GM23338 (cell line): ENCODE measurements at regions not wholly inside any gene's neighbourhood (a gene's known extent, or its start where the extent isn't known, plus 50 kb on each side); places are given as distances from the start of the nearest gene placed in this dataset.

ENCODE experiments used
- ATAC-seq: fragments of 200-7000 bp; cut with Tn5 transposase; 3 replicates; pipeline ENCODE4 v1.9.1; 2020
- DNase-seq: peaks from one replicate; pipeline ENCODE4 v3.0.0-alpha.2; 2015; ENCODE audit warnings: low spot score
- H2AFZ ChIP-seq: fragments of 200-600 bp; sonication (generic); 2 replicates; pipeline ENCODE4 v1.8.0; 2016; ENCODE audit warnings: antibody characterized with exemption, mild to moderate bottlenecking, moderate library complexity
- H3F3A ChIP-seq: fragments of 200-600 bp; sonication (generic); replicated peaks from 2 replicates; pipeline ENCODE4 v1.8.0; 2017; ENCODE audit warnings: antibody characterized with exemption, mixed run types, low read depth
- H3K27ac ChIP-seq: fragments of 200-600 bp; sonication (generic); 2 replicates; pipeline ENCODE4 v1.6.1; 2016; ENCODE audit warnings: low read depth
- H3K27me3 ChIP-seq: fragments of 200-600 bp; sonication (generic); 2 replicates; pipeline ENCODE4 v1.8.0; 2016; ENCODE audit warnings: mild to moderate bottlenecking, mixed run types, moderate library complexity; ENCODE audit not compliant: insufficient read depth
- H3K36me3 ChIP-seq: fragments of 200-600 bp; sonication (generic); 2 replicates; pipeline ENCODE4 v1.8.0; 2016; ENCODE audit warnings: mild to moderate bottlenecking; ENCODE audit not compliant: insufficient read depth
- H3K4me1 ChIP-seq: fragments of 200-600 bp; sonication (generic); 2 replicates; pipeline ENCODE4 v1.8.0; 2016; ENCODE audit warnings: mild to moderate bottlenecking, moderate library complexity; ENCODE audit not compliant: insufficient read depth
- H3K4me2 ChIP-seq: fragments of 200-600 bp; sonication (generic); 2 replicates; pipeline ENCODE4 v1.7.1; 2017; ENCODE audit warnings: mixed run types
- H3K4me3 ChIP-seq: fragments of 200-600 bp; sonication (generic); 2 replicates; pipeline ENCODE4 v1.6.1; 2016; ENCODE audit warnings: mixed run types
- H3K79me2 ChIP-seq: fragments of 200-600 bp; sonication (generic); replicated peaks from 2 replicates; pipeline ENCODE4 v1.8.0; 2017; ENCODE audit warnings: mild to moderate bottlenecking; ENCODE audit not compliant: insufficient read depth
- H3K9me2 ChIP-seq: fragments of 200-600 bp; sonication (generic); 2 replicates; pipeline ENCODE4 v1.8.0; 2017; ENCODE audit not compliant: insufficient read depth
- H4K20me1 ChIP-seq: fragments of 200-600 bp; sonication (generic); replicated peaks from 2 replicates; pipeline ENCODE4 v1.8.0; 2017; ENCODE audit warnings: mild to moderate bottlenecking; ENCODE audit not compliant: insufficient read depth
- H3K27ac Mint-ChIP-seq: 2 replicates; pipeline ENCODE4 v1.8.0; 2020; ENCODE audit warnings: inconsistent platforms, mild to moderate bottlenecking, moderate library complexity, mixed read lengths
- H3K27me3 Mint-ChIP-seq: 3 replicates; pipeline ENCODE4 v1.8.0; 2022; ENCODE audit warnings: low read depth, mild to moderate bottlenecking, moderate library complexity, mixed read lengths, inconsistent platforms; ENCODE audit not compliant: insufficient read depth, poor library complexity
- H3K36me3 Mint-ChIP-seq: 3 replicates; pipeline ENCODE4 v1.8.0; 2021; ENCODE audit warnings: low read depth, mild to moderate bottlenecking, inconsistent platforms, moderate library complexity, mixed read lengths
- H3K4me1 Mint-ChIP-seq: 3 replicates; pipeline ENCODE4 v1.8.0; 2020; ENCODE audit warnings: mild to moderate bottlenecking, inconsistent platforms, mixed read lengths
- H3K4me3 Mint-ChIP-seq: 3 replicates; pipeline ENCODE4 v1.8.0; 2021; ENCODE audit warnings: moderate library complexity, mild to moderate bottlenecking, inconsistent platforms, mixed read lengths
- H3K9me3 Mint-ChIP-seq: 3 replicates; pipeline ENCODE4 v1.8.0; 2020; ENCODE audit warnings: moderate library complexity, mild to moderate bottlenecking, inconsistent platforms, mixed read lengths
- CREB1 ChIP-seq: fragments of 250-450 bp; sonication (Bioruptor Pico); IDR thresholded peaks from 2 replicates; pipeline ENCODE4 v1.5.0; 2020; ENCODE audit warnings: low read depth, mild to moderate bottlenecking, moderate library complexity
- EZH2 ChIP-seq: fragments of 200-600 bp; sonication (generic); IDR thresholded peaks from one replicate; pipeline ENCODE4 v1.8.0; 2017; ENCODE audit warnings: antibody characterized with exemption, mild to moderate bottlenecking, low read depth; ENCODE audit not compliant: unreplicated experiment
- EZH2phosphoT487 ChIP-seq: fragments of 200-600 bp; sonication (generic); IDR thresholded peaks from one replicate; pipeline ENCODE4 v1.8.1; 2018; ENCODE audit warnings: antibody characterized with exemption; ENCODE audit not compliant: unreplicated experiment
- JUNB ChIP-seq: IDR thresholded peaks from one replicate; pipeline ENCODE4 v1.6.1; 2016; ENCODE audit warnings: antibody characterized with exemption; ENCODE audit not compliant: unreplicated experiment
- NANOG ChIP-seq: IDR thresholded peaks from 2 replicates; pipeline ENCODE4 v1.6.1; 2016; ENCODE audit warnings: antibody characterized with exemption, borderline replicate concordance
- STAT1 ChIP-seq: IDR thresholded peaks from one replicate; pipeline ENCODE4 v1.6.1; 2016; ENCODE audit warnings: antibody characterized with exemption; ENCODE audit not compliant: unreplicated experiment
- ZNF331 ChIP-seq: fragments of 250-450 bp; sonication (Bioruptor Pico); IDR thresholded peaks from 2 replicates; pipeline ENCODE4 v1.5.0; 2020; ENCODE audit warnings: low read depth, mild to moderate bottlenecking, moderate library complexity
- TF ChIP-seq, protein P1 (sequence below): IDR thresholded peaks from one replicate; pipeline ENCODE4 v1.6.1; 2018; ENCODE audit warnings: antibody characterized with exemption; ENCODE audit not compliant: unreplicated experiment
- TF ChIP-seq, protein P2 (sequence below): IDR thresholded peaks from 2 replicates; pipeline ENCODE4 v1.6.1; 2016; ENCODE audit warnings: antibody characterized with exemption

DNA sequence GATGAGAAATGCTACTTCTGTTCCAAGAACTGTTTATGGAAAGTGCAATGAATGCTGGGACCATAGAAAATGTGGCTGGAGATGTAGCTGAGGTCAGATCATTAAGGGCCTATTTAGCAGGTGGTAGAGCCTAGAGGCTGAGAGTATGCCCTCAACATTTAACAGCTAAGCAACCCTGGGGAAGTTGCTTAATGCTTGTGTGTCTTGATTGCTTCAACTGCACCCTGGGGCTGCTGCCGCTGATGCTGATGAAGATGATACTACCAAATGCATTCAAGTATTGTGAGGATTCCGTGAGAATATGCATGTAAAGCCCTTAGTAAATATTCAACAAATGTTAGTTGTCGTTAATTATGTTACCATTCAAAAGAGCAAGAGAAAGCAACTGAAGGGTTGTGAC is 273.2 kb downstream of the BCL11A start (continued):
- TF ChIP-seq, protein P1, sequence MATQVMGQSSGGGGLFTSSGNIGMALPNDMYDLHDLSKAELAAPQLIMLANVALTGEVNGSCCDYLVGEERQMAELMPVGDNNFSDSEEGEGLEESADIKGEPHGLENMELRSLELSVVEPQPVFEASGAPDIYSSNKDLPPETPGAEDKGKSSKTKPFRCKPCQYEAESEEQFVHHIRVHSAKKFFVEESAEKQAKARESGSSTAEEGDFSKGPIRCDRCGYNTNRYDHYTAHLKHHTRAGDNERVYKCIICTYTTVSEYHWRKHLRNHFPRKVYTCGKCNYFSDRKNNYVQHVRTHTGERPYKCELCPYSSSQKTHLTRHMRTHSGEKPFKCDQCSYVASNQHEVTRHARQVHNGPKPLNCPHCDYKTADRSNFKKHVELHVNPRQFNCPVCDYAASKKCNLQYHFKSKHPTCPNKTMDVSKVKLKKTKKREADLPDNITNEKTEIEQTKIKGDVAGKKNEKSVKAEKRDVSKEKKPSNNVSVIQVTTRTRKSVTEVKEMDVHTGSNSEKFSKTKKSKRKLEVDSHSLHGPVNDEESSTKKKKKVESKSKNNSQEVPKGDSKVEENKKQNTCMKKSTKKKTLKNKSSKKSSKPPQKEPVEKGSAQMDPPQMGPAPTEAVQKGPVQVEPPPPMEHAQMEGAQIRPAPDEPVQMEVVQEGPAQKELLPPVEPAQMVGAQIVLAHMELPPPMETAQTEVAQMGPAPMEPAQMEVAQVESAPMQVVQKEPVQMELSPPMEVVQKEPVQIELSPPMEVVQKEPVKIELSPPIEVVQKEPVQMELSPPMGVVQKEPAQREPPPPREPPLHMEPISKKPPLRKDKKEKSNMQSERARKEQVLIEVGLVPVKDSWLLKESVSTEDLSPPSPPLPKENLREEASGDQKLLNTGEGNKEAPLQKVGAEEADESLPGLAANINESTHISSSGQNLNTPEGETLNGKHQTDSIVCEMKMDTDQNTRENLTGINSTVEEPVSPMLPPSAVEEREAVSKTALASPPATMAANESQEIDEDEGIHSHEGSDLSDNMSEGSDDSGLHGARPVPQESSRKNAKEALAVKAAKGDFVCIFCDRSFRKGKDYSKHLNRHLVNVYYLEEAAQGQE, result no peak
- TF ChIP-seq, protein P2, sequence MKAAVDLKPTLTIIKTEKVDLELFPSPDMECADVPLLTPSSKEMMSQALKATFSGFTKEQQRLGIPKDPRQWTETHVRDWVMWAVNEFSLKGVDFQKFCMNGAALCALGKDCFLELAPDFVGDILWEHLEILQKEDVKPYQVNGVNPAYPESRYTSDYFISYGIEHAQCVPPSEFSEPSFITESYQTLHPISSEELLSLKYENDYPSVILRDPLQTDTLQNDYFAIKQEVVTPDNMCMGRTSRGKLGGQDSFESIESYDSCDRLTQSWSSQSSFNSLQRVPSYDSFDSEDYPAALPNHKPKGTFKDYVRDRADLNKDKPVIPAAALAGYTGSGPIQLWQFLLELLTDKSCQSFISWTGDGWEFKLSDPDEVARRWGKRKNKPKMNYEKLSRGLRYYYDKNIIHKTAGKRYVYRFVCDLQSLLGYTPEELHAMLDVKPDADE, result no peak
- TF ChIP-seq CREB1 (CRISPR knock-in tag) (no peak), ZNF331 (CRISPR knock-in tag) (no peak), JUNB (no peak)

DNA sequence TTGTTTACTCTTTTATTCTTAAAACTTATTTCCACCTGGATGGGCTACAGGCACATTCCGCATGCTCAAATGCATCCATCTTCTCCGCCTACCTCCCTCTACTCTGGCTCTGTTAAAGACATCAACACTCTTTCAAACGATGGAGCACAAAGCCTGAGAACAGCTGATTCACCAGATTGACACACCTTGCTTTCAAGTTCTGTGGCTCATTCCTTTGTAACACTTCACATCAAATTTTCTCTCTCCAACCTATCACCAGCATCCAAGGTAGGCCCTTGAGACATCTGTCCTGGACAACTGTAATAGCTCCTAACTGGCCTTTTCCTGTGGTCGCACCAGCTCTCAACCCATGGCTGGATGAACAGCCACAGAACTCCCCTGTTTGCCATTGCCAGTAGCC is 274.5 kb downstream of the BCL11A start:
- no peak overlapping the region for H3K4me2 ChIP-seq
- no peaks in the 10 kb centered on the region for H4K20me1 ChIP-seq
- no peak overlapping the region for H3K4me3 Mint-ChIP-seq
- H3K4me1 Mint-ChIP-seq, result peaks cover 6% of the 10 kb centered on the region; the same call in 2 of the 3 replicates
- no peak for DNase-seq
- no peak overlapping the region for H3K27ac ChIP-seq
- no peak for ATAC-seq
- H3K9me2 ChIP-seq, result no peaks in the 10 kb centered on the region
- H3K36me3 Mint-ChIP-seq, result 0 out of 3 replicates have a peak, but pooled peaks cover 3% of the 10 kb centered on the region
- TF ChIP-seq EZH2phosphoT487 (no peak), EZH2 (no peak), ZNF331 (CRISPR knock-in tag) (no peak), NANOG (no peak), JUNB (no peak), STAT1 (no peak), CREB1 (CRISPR knock-in tag) (no peak)
- TF ChIP-seq, protein P2, result no peak
- TF ChIP-seq, protein P1, result no peak
- no peak overlapping the region for H3K27ac Mint-ChIP-seq
- peaks cover 4% of the 10 kb centered on the region for H3K27me3 Mint-ChIP-seq
- no peaks in the 10 kb centered on the region for H3K79me2 ChIP-seq
- no peaks in the 10 kb centered on the region for H3F3A ChIP-seq
- H3K4me1 ChIP-seq, result no peaks in the 10 kb centered on the region
- H3K9me3 Mint-ChIP-seq, result peaks cover 12% of the 10 kb centered on the region
- H3K27me3 ChIP-seq, result no peaks in the 10 kb centered on the region
- H3K36me3 ChIP-seq, result no peaks in the 10 kb centered on the region
- no peak overlapping the region for H2AFZ ChIP-seq
- H3K4me3 ChIP-seq, result no peak overlapping the region
